ENCODE measurements at regions not wholly inside any gene's neighbourhood (a gene's known extent, or its start where the extent isn't known, plus 50 kb on each side); places are given as distances from the start of the nearest gene placed in this dataset.

DNA sequence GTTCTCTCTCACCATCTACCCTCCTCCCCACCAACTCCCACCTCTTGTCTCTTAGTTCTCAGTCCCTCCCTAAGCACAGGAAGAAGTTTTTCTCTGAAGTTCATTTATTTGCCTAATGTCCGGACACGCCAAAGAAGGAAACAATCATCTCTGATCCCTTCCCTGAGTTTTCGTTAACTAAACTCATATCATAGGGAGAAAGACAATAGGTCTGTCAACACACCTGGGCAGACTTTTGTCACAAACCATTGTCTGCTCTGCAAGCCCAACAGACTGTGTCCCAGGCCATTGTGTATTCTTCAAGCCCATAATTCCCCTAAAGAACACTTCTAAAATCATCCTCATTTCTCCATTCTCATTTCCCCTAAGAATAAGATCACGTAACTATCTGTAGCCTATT is 691.0 kb upstream of the MBL2 start:
- H3K27ac ChIP-seq (ENCODE audit: low read depth, low read length): no peak overlapping the region
- H3K9me3 ChIP-seq (ENCODE audit: low read depth, low read length): no peaks in the 10 kb centered on the region
- H3K4me3 ChIP-seq (ENCODE audit: insufficient read depth, low read length): no peak overlapping the region
- DNase-seq (ENCODE audit: insufficient read length, low spot score, missing footprints): no peak
- no peaks in the 10 kb centered on the region for H4K20me1 ChIP-seq (ENCODE audit: insufficient read depth, low read length)
- no peaks in the 10 kb centered on the region for H3K27me3 ChIP-seq (ENCODE audit: insufficient read depth, low read length)
- H3K4me2 ChIP-seq (ENCODE audit: insufficient read depth, low read length): no peak overlapping the region
- H3K79me2 ChIP-seq (ENCODE audit: insufficient read depth, low read length): no peaks in the 10 kb centered on the region
- H3K4me1 ChIP-seq (ENCODE audit: insufficient read depth, low read length): no peaks in the 10 kb centered on the region
- no peak overlapping the region for H2AFZ ChIP-seq (ENCODE audit: low read length)
- TF ChIP-seq, protein P1, sequence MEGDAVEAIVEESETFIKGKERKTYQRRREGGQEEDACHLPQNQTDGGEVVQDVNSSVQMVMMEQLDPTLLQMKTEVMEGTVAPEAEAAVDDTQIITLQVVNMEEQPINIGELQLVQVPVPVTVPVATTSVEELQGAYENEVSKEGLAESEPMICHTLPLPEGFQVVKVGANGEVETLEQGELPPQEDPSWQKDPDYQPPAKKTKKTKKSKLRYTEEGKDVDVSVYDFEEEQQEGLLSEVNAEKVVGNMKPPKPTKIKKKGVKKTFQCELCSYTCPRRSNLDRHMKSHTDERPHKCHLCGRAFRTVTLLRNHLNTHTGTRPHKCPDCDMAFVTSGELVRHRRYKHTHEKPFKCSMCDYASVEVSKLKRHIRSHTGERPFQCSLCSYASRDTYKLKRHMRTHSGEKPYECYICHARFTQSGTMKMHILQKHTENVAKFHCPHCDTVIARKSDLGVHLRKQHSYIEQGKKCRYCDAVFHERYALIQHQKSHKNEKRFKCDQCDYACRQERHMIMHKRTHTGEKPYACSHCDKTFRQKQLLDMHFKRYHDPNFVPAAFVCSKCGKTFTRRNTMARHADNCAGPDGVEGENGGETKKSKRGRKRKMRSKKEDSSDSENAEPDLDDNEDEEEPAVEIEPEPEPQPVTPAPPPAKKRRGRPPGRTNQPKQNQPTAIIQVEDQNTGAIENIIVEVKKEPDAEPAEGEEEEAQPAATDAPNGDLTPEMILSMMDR (IDR thresholded peaks at IDR 0.05; ENCODE audit: extremely low read depth, low read depth, low read length): no peak
- H3K36me3 ChIP-seq (ENCODE audit: insufficient read depth, low read length): no peaks in the 10 kb centered on the region

DNA sequence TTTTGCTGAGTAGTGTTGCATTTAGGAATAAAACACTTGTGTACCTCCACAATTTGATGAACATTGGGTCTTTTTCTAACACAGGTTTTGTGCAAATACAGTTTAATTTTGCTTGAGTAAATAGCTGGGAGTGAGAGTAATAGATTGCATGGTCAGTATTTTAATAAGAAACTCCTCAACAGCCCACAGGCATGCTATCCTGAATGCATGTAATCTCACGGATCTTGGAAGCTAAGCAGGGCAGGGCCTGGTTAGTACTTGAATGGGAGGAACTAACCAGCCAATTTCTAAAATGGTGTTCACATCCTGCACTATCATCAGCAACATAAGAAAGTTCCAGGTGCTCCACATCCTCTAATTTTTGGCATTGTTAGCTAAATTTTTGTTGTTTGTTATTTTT is 685.4 kb upstream of the MBL2 start:
- H3K79me2 ChIP-seq (ENCODE audit: insufficient read depth, low read length): no peaks in the 10 kb centered on the region
- TF ChIP-seq, protein P1 (IDR thresholded peaks at IDR 0.05; ENCODE audit: extremely low read depth, low read depth, low read length): no peak
- H3K36me3 ChIP-seq (ENCODE audit: insufficient read depth, low read length): no peaks in the 10 kb centered on the region
- H3K4me3 ChIP-seq (ENCODE audit: insufficient read depth, low read length): no peak overlapping the region
- no peaks in the 10 kb centered on the region for H4K20me1 ChIP-seq (ENCODE audit: insufficient read depth, low read length)
- no peaks in the 10 kb centered on the region for H3K4me1 ChIP-seq (ENCODE audit: insufficient read depth, low read length)
- no peak for DNase-seq (ENCODE audit: insufficient read length, low spot score, missing footprints)
- H3K27ac ChIP-seq (ENCODE audit: low read depth, low read length): no peak overlapping the region
- no peak overlapping the region for H3K4me2 ChIP-seq (ENCODE audit: insufficient read depth, low read length)
- no peaks in the 10 kb centered on the region for H3K9me3 ChIP-seq (ENCODE audit: low read depth, low read length)
- no peaks in the 10 kb centered on the region for H3K27me3 ChIP-seq (ENCODE audit: insufficient read depth, low read length)
- no peak overlapping the region for H2AFZ ChIP-seq (ENCODE audit: low read length)

DNA sequence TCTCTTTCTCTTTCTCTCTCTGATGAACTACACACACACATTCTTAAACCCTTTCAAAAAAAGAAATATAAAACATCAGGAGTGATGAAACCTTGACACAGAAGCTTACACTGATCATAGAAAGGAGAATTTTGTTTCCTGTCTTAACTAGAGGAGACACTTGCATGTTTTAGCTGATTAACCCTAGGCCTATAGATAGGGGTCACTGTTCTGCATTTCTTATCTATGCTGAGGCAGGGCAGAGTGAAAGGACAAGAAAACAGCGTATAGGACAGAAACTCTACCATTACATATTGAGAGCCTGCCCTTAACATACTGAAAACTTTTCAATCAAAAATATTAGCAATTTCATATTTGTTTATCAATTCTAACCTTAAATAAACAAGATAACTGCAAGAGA is 680.6 kb upstream of the MBL2 start:
- Histone ChIP-seq H2AFZ (ENCODE audit: low read length) (no peak overlapping the region), H4K20me1 (ENCODE audit: insufficient read depth, low read length) (no peaks in the 10 kb centered on the region), H3K4me1 (ENCODE audit: insufficient read depth, low read length) (no peaks in the 10 kb centered on the region), H3K27me3 (ENCODE audit: insufficient read depth, low read length) (no peaks in the 10 kb centered on the region), H3K4me2 (ENCODE audit: insufficient read depth, low read length) (no peak overlapping the region), H3K27ac (ENCODE audit: low read depth, low read length) (no peak overlapping the region), H3K79me2 (ENCODE audit: insufficient read depth, low read length) (no peaks in the 10 kb centered on the region), H3K9me3 (ENCODE audit: low read depth, low read length) (no peaks in the 10 kb centered on the region), H3K4me3 (ENCODE audit: insufficient read depth, low read length) (no peak overlapping the region), H3K36me3 (ENCODE audit: insufficient read depth, low read length) (no peaks in the 10 kb centered on the region)
- TF ChIP-seq, protein P1 (IDR thresholded peaks at IDR 0.05; ENCODE audit: extremely low read depth, low read depth, low read length): no peak
- no peak for DNase-seq (ENCODE audit: insufficient read length, low spot score, missing footprints)

DNA sequence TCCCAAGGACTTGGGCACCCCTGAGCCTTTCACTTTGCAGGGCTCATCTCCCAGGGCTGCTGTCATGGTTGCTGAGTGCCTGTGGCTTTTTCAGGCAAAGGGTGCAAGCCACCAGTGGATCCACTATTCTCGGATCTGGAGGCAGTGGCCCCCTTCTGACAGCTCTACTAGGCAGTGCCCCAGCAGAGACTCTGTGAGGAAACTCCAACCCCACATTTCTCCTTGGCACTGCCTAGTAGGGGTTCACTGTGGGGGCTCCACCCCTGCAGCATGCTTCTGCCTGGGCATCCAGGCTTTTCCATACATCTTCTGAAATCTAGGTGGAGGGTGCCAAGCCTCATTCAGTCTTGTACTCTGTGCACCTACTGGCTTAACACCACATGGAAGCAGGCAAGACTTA is 675.0 kb upstream of the MBL2 start:
- no peak overlapping the region for H3K4me3 ChIP-seq (ENCODE audit: insufficient read depth, low read length)
- no peak overlapping the region for H3K27ac ChIP-seq (ENCODE audit: low read depth, low read length)
- no peaks in the 10 kb centered on the region for H3K36me3 ChIP-seq (ENCODE audit: insufficient read depth, low read length)
- H3K4me2 ChIP-seq (ENCODE audit: insufficient read depth, low read length): no peak overlapping the region
- H3K79me2 ChIP-seq (ENCODE audit: insufficient read depth, low read length): no peaks in the 10 kb centered on the region
- DNase-seq (ENCODE audit: insufficient read length, low spot score, missing footprints): no peak
- no peaks in the 10 kb centered on the region for H3K9me3 ChIP-seq (ENCODE audit: low read depth, low read length)
- H4K20me1 ChIP-seq (ENCODE audit: insufficient read depth, low read length): no peaks in the 10 kb centered on the region
- TF ChIP-seq, protein P1 (IDR thresholded peaks at IDR 0.05; ENCODE audit: extremely low read depth, low read depth, low read length): no peak
- no peak overlapping the region for H2AFZ ChIP-seq (ENCODE audit: low read length)
- no peaks in the 10 kb centered on the region for H3K27me3 ChIP-seq (ENCODE audit: insufficient read depth, low read length)
- no peaks in the 10 kb centered on the region for H3K4me1 ChIP-seq (ENCODE audit: insufficient read depth, low read length)

Data from osteoblast (primary cell).